OCI-LY7 (cell line): ENCODE measurements at regions not wholly inside any gene's neighbourhood (a gene's known extent, or its start where the extent isn't known, plus 50 kb on each side); places are given as distances from the start of the nearest gene placed in this dataset.
"Not testable (repeated sequence)": the region's sequence is repeated elsewhere in the genome, so short reads cannot be mapped to it uniquely, and the experiment has no call there.

Experiments used
- BruUV-seq: library from RNA; stranded (reverse); fragments of 400-500 nt; replicated peaks from 2 replicates; lab custom pipeline; 2021; lab: Mats Ljungman, UMichigan
- CTCF ChIA-PET: fragments of 300-600 bp; sonication (Branson Sonifier 250); formaldehyde crosslinking; loops from one replicate; lab custom pipeline; 2022; ENCODE audit warnings: antibody characterized with exemption; ENCODE audit not compliant: unreplicated experiment; lab: Charles Lee
- POLR2A ChIA-PET: fragments of 300-600 bp; sonication (Branson Sonifier 250); formaldehyde crosslinking; loops from one replicate; lab custom pipeline; 2022; ENCODE audit warnings: antibody characterized with exemption; lab: Charles Lee
- DNase-seq: peaks from one replicate; pipeline ENCODE4 v3.0.0-alpha.2; 2015; ENCODE audit warnings: low spot score
- H2AFZ ChIP-seq: fragments of 200-600 bp; sonication (generic), shearing (Covaris generic); 2 replicates; pipeline ENCODE4 v1.6.1; 2014; ENCODE audit warnings: mild to moderate bottlenecking, antibody characterized with exemption, low read length, moderate library complexity
- H3K27ac ChIP-seq: fragments of 200-600 bp; sonication (generic); 2 replicates; pipeline ENCODE4 v1.5.1; 2014; ENCODE audit warnings: mixed run types, low read depth, mild to moderate bottlenecking, moderate library complexity, low read length, inconsistent platforms; ENCODE audit not compliant: poor library complexity, severe bottlenecking
- H3K36me3 ChIP-seq: fragments of 200-600 bp; sonication (generic); 2 replicates; pipeline ENCODE4 v1.6.1; 2014; ENCODE audit warnings: mild to moderate bottlenecking, antibody characterized with exemption, low read length, moderate library complexity, mixed read lengths; ENCODE audit not compliant: insufficient read depth
- H3K4me1 ChIP-seq: fragments of 200-600 bp; sonication (generic); 2 replicates; pipeline ENCODE4 v1.5.1; 2014; ENCODE audit warnings: mild to moderate bottlenecking, low read length; ENCODE audit not compliant: insufficient read depth, poor library complexity, severe bottlenecking
- H3K4me2 ChIP-seq: fragments of 200-600 bp; sonication (generic); 2 replicates; pipeline ENCODE4 v1.6.1; 2014; ENCODE audit warnings: mild to moderate bottlenecking, low read length
- H3K4me3 ChIP-seq: fragments of 200-600 bp; sonication (generic); 2 replicates; pipeline ENCODE4 v1.5.1; 2014; ENCODE audit warnings: mild to moderate bottlenecking, low read depth, low read length; ENCODE audit not compliant: poor library complexity, severe bottlenecking
- H3K79me2 ChIP-seq: fragments of 200-600 bp; sonication (generic); 2 replicates; pipeline ENCODE4 v1.6.1; 2016; ENCODE audit warnings: low read depth, mild to moderate bottlenecking, low read length, moderate library complexity, mixed read lengths; ENCODE audit not compliant: insufficient read depth
- H3K9me2 ChIP-seq: fragments of 200-600 bp; sonication (generic); 2 replicates; pipeline ENCODE4 v1.6.1; 2016; ENCODE audit warnings: mild to moderate bottlenecking, low read length, mixed read lengths; ENCODE audit not compliant: insufficient read depth
- H3K9me3 ChIP-seq: fragments of 200-600 bp; sonication (generic); 2 replicates; pipeline ENCODE4 v1.6.1; 2014; ENCODE audit warnings: mild to moderate bottlenecking, mixed run types, low read length, mixed read lengths
- H4K20me1 ChIP-seq: fragments of 200-600 bp; sonication (generic); 2 replicates; pipeline ENCODE4 v1.6.1; 2014; ENCODE audit warnings: mild to moderate bottlenecking, antibody characterized with exemption, low read length, moderate library complexity, mixed read lengths; ENCODE audit not compliant: insufficient read depth
- EZH2phosphoT487 ChIP-seq: fragments of 200-600 bp; sonication (generic); IDR thresholded peaks from 2 replicates; pipeline ENCODE4 v1.6.1; 2018; ENCODE audit warnings: low read depth, borderline replicate concordance, mild to moderate bottlenecking, mixed run types, antibody characterized with exemption, low read length, moderate library complexity, mixed read lengths
- intact Hi-C: fragments of 100-400 bp; cut with micrococcal nuclease; formaldehyde crosslinking; loops from one replicate; pipeline ENCODE4 v1.10.0; 2022; ENCODE audit not compliant: unreplicated experiment
- TF ChIP-seq, protein P1 (sequence below): fragments of 200-600 bp; sonication (generic); conservative IDR thresholded peaks from 2 replicates; pipeline ENCODE4 v1.5.1; 2014; ENCODE audit warnings: mild to moderate bottlenecking, antibody characterized with exemption, low read length, moderate library complexity, mixed read lengths

DNA sequence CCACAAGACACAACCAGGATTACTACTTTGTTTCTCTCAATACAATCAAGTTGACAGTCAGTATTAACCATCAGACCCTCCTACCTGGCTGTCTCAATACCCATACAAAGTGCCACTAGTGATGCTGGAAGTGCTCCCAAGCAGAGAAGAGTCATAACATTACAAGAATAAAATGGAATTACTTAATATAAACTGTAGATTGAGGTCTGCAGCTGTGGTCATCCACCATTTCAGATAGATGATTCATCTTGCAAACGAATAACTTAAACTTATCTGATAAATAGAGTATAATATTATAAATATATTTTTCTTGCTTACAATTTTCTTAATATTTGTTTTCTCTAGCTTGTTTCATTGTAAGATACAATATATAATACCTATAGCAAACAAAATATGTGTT, 1034.2 kb upstream of the PCDH10 start:
- H3K9me3 ChIP-seq = no peaks in the 10 kb centered on the region
- TF ChIP-seq, protein P1, sequence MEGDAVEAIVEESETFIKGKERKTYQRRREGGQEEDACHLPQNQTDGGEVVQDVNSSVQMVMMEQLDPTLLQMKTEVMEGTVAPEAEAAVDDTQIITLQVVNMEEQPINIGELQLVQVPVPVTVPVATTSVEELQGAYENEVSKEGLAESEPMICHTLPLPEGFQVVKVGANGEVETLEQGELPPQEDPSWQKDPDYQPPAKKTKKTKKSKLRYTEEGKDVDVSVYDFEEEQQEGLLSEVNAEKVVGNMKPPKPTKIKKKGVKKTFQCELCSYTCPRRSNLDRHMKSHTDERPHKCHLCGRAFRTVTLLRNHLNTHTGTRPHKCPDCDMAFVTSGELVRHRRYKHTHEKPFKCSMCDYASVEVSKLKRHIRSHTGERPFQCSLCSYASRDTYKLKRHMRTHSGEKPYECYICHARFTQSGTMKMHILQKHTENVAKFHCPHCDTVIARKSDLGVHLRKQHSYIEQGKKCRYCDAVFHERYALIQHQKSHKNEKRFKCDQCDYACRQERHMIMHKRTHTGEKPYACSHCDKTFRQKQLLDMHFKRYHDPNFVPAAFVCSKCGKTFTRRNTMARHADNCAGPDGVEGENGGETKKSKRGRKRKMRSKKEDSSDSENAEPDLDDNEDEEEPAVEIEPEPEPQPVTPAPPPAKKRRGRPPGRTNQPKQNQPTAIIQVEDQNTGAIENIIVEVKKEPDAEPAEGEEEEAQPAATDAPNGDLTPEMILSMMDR = no peak
- no peak for TF ChIP-seq EZH2phosphoT487
- H3K9me2 ChIP-seq = no peaks in the 10 kb centered on the region
- ChIA-PET POLR2A (interaction anchor here (0.9 to 1.9 kb wide), 5 partner anchors 12 to 59 kb away, joined by 3 to 8 read pairs (median 3); no protein-coding TSS in a partner anchor), CTCF (interaction anchor here (1.5 kb wide), 1 partner anchor 11 kb away, joined by 3 read pairs; no protein-coding TSS in a partner anchor)
- H4K20me1 ChIP-seq = no peaks in the 10 kb centered on the region
- H3K4me1 ChIP-seq = no peaks in the 10 kb centered on the region
- H3K36me3 ChIP-seq = no peaks in the 10 kb centered on the region; the same call in 1 of the 2 replicates
- intact Hi-C loops = no loop called here
- no peak overlapping the region for H3K4me2 ChIP-seq
- no TSS peak for BruUV-seq
- H3K4me3 ChIP-seq = no peak overlapping the region
- H3K79me2 ChIP-seq = no peaks in the 10 kb centered on the region
- no peak overlapping the region for H3K27ac ChIP-seq
- DNase-seq = no peak
- H2AFZ ChIP-seq = 0 out of 2 replicates have a peak overlapping the region, but pooled peaks have one; percentile 36

DNA sequence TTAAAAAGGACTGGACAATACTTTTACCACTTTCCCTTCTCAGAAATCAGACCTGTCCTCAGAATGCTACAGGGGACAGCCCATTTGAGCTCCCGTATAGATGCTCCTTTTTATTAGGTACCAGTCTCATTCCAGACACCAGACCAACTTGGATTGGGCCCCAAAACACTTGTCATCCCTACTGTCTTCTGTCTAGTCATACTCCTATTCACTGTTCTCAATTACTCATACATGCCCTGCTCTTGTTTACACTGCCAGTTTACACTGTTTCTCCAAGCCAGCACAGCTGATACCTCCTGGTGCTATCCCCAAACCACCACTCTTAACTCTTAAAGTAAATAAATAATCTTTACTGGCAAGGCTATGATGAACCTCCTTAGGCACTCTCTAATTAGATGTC, 1026.4 kb upstream of the PCDH10 start:
- CTCF ChIA-PET, H3K9me3 ChIP-seq, H3K36me3 ChIP-seq, BruUV-seq, H3K4me1 ChIP-seq, H4K20me1 ChIP-seq, H3K27ac ChIP-seq, DNase-seq, POLR2A ChIA-PET, H3K4me2 ChIP-seq, H3K4me3 ChIP-seq, H2AFZ ChIP-seq, H3K79me2 ChIP-seq, H3K9me2 ChIP-seq, intact Hi-C loops: not testable (repeated sequence)

DNA sequence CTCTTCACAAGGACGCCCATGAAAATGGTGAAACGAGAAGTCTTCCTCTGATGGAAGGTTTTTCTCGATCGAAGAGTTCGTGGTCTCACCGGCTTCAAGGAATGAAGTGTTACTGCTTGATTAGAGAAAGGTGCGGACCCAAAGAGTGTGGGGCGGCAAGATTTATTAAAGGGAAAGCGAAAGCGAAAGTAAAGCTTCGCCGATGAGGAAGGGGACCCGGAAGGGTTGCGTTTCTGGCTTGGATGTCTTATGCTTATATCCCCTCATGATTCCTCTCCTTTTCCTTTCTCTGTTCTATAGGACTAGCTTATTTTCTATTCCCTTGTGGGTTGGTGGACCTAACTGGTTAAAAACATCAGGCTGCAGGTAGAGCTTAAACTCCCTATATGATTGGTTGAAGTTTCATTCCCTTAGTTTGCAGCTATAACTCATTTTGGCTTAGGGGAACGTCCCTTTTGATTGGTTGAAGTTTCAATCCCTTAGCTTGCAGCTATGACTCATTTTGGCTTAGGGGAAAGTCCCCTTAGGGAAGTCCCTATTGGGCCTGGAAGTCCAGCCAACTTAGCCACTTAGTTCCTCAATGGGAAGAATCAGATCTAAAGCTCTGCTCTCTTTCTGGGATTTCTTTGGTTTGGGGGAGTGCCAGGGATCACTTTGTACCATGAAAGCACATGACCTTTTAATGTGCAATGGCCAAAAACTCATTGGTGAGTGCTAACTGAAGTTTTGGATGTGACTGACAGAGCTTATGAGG, 1025.0 kb upstream of the PCDH10 start:
- BruUV-seq = no TSS peak
- no peak for DNase-seq
- no peaks in the 10 kb centered on the region for H4K20me1 ChIP-seq
- no peak overlapping the region for H3K4me2 ChIP-seq
- no peaks in the 10 kb centered on the region for H3K4me1 ChIP-seq
- H3K4me3 ChIP-seq = no peak overlapping the region
- H3K79me2 ChIP-seq = no peaks in the 10 kb centered on the region
- H2AFZ ChIP-seq = peak overlapping the region; percentile 19; the same call in 1 of the 2 replicates
- ChIA-PET CTCF (interaction anchor here (0.5 kb wide), 1 partner anchor 152 kb away, joined by 3 read pairs; no protein-coding TSS in a partner anchor), POLR2A (interaction anchor here (0.7 to 1.2 kb wide), 3 partner anchors 11 to 51 kb away, joined by 3 read pairs; no protein-coding TSS in a partner anchor)
- intact Hi-C loops = no loop called here
- TF ChIP-seq, protein P1 = no peak
- TF ChIP-seq EZH2phosphoT487 = no peak
- H3K27ac ChIP-seq = no peak overlapping the region
- H3K36me3 ChIP-seq = no peaks in the 10 kb centered on the region
- no peaks in the 10 kb centered on the region; the same call in 1 of the 2 replicates for H3K9me2 ChIP-seq
- no peaks in the 10 kb centered on the region for H3K9me3 ChIP-seq
